Heart right ventricle (tissue), 16 donors: ENCODE measurements at regions not wholly inside any gene's neighbourhood (a gene's known extent, or its start where the extent isn't known, plus 50 kb on each side); places are given as distances from the start of the nearest gene placed in this dataset.

Experiments used
- ATAC-seq, 8 donors: fragments of 200-7000 bp; cut with Tn5 transposase; one replicate each; pipeline ENCODE4 v1.9.1; 2020; ENCODE audit warnings: mild to moderate bottlenecking in 8 of 8, moderate library complexity in 8 of 8, moderate number of reproducible peaks in 1 of 8
- DNase-seq, 2 donors: peaks; one replicate each; pipeline ENCODE4 v3.0.0-alpha.2; 2020
- H3K27ac ChIP-seq, 10 donors: fragments of 200-600 bp; sonication (generic) in 2 of 10; one replicate each; pipeline versions ENCODE4 v1.5.0 to v1.8.0; 2020 to 2022; ENCODE audit warnings: mild to moderate bottlenecking in 3 of 10
- H3K27me3 ChIP-seq, 7 donors: fragments of 200-600 bp; one replicate each; pipeline ENCODE4 v1.8.0; 2021 to 2022; ENCODE audit warnings: mild to moderate bottlenecking in 2 of 7
- H3K36me3 ChIP-seq, 9 donors: fragments of 200-600 bp; sonication (generic) in 1 of 9; one replicate each; pipeline versions ENCODE4 v1.5.0 to v1.8.0; 2020 to 2022; ENCODE audit warnings: mild to moderate bottlenecking in 2 of 9
- H3K4me1 ChIP-seq, 9 donors: fragments of 200-600 bp; sonication (generic) in 1 of 9; one replicate each; pipeline versions ENCODE4 v1.5.0 to v1.8.0; 2020 to 2022; ENCODE audit warnings: mild to moderate bottlenecking in 4 of 9
- H3K4me3 ChIP-seq, 10 donors: fragments of 200-600 bp; sonication (generic) in 2 of 10; one replicate each; pipeline versions ENCODE4 v1.5.0 to v1.8.0; 2020 to 2022; ENCODE audit warnings: mild to moderate bottlenecking in 7 of 10, moderate library complexity in 2 of 10
- H3K9me3 ChIP-seq, 11 donors: fragments of 200-600 bp in 10 of 11; sonication (generic) in 2 of 11; one replicate each; pipeline versions ENCODE4 v1.5.0 to v1.8.0; 2013 to 2022; ENCODE audit warnings: mild to moderate bottlenecking in 2 of 11, control low read depth in 1 of 11, moderate library complexity in 1 of 11
- WGBS, 2 donors: extraction: QIAGEN DNeasy Blood & Tissue Kit; methylation state at CpG; one replicate each; pipeline ENCODE4 v1.1.7; 2013; ENCODE audit warnings: inconsistent platforms in 1 of 2; 5-methylcytosine and 5-hydroxymethylcytosine counted together
- intact Hi-C, 10 donors: fragments of 100-400 bp; cut with DNase I; formaldehyde crosslinking; loops; one replicate each; pipeline versions ENCODE4 v1.11.1 to v1.14.2; 2022
- TF ChIP-seq, protein P1 (sequence below), 9 donors: fragments of 200-600 bp; sonication (generic) in 2 of 9; IDR thresholded peaks; one replicate each; pipeline versions ENCODE4 v1.5.0 to v1.8.0; 2021 to 2022; ENCODE audit warnings: antibody characterized with exemption in 9 of 9, mild to moderate bottlenecking in 5 of 9, moderate library complexity in 1 of 9
- donor health status: Arrhythmogenic right ventricular cardiomyopathy.
- donor health status: ischemic (EF 13 %, LVEDD 7.1; RV severe dilation, severe dysfunction).
- donor health status: healthy with polysubstance abuse.
- donor health status: DM: no; HTN: yes; CAD: no.
- donor health status: DM: no; HTN: no; CAD: no.
- donor health status: ischemic (EF 25% LVEDD 6.9; RV normal size, moderate dysfunction).
- donor health status: ischemic (EF 25% LVEDD 5.7; RV mildly dilated, moderate dysfunction).
- donor health status: healthy.
- donor health status: DM: yes; HTN: yes; CAD: no.
- donor health status: Ischemic cardiomyopathy.
- donor health status: ischemic (EF 35%, LVEDD 5.7; RV mildly dilated, moderate dysfunction).
- donor health status: nonischemic (EF 11% LVEDD 7.7; RV severe dilation, severe dysfunction).
- donor health status: DM: yes; HTN: yes; CAD: no.
- donor health status: PGD.
- donor health status: ischemic (EF 29% LVEDD 5.4; RV normal size, mild dysfunction).
- donor health status: nonischemic (EF 23%, LVEDD 6.1; RV moderate dilation, normal function).

DNA sequence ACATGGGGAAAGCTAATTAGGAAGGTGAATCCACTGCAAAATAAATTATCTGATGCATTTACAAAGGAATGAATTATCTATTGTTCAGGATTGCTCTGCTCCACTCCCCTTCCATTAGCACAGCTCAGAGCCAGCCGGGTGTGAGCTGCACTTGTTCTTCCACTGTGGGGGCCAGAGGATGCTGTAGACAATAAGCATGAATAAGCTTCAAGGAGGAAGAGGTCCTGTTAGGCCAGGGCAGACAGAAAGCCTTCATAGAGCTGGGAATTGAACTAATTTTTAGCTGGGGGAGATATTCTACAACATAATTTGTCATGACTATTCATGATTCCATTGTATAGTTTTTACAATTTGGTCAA is 137.6 kb upstream of the MAX start:
- DNase-seq, result no peak
- TF ChIP-seq, protein P1, sequence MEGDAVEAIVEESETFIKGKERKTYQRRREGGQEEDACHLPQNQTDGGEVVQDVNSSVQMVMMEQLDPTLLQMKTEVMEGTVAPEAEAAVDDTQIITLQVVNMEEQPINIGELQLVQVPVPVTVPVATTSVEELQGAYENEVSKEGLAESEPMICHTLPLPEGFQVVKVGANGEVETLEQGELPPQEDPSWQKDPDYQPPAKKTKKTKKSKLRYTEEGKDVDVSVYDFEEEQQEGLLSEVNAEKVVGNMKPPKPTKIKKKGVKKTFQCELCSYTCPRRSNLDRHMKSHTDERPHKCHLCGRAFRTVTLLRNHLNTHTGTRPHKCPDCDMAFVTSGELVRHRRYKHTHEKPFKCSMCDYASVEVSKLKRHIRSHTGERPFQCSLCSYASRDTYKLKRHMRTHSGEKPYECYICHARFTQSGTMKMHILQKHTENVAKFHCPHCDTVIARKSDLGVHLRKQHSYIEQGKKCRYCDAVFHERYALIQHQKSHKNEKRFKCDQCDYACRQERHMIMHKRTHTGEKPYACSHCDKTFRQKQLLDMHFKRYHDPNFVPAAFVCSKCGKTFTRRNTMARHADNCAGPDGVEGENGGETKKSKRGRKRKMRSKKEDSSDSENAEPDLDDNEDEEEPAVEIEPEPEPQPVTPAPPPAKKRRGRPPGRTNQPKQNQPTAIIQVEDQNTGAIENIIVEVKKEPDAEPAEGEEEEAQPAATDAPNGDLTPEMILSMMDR (IDR thresholded peaks at IDR 0.05), result no peak
- no peaks in the 10 kb centered on the region for H3K27me3 ChIP-seq
- H3K4me3 ChIP-seq, result no peak overlapping the region
- H3K27ac ChIP-seq, result peak overlapping the region in 1 of 10 donors; percentile 55
- H3K4me1 ChIP-seq, result peaks cover 0 to 41% (median 8%) of the 10 kb centered on the region in 9 donors
- intact Hi-C loops, result loop anchor here in 1 of 10 donors (10.0 kb wide), 1 partner anchor 95 kb away; no protein-coding TSS in a partner anchor
- H3K36me3 ChIP-seq, result no peaks in the 10 kb centered on the region
- peak in 4 of 8 donors; percentile 27 to 51 (median 34) for ATAC-seq
- no peaks in the 10 kb centered on the region for H3K9me3 ChIP-seq
- WGBS, 2 donors, result 62 to 84% methylated on average over 1 of the region's 1 CpG

DNA sequence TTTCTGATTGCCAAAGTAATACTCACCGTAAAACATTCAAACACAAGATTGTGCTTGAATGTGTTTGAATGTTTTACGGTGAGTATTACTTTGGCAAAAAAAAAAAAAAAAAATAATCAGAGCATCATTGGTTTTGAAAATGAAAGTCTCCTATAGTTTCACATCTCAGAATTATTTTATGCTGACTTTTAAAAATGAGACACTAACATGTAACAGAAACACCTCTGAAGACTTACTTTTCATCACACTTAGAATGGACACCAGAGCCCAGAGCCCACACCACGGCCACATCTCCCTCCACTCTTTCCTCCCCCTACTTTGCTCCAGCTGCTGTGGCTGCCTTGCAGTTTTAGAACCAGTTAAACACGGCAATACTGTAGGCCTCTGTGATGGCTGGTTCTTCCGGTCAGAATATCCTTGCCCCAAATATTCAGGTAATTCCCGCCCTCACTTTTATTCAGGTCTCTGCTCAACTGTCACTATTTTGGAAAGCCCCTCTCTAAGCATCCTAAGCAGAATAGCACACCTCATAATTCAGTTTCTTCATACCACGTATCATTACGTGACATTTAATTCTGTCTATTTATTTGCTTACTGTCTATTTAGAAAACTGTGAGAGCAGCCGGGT is 138.9 kb upstream of the MAX start:
- Histone ChIP-seq H3K27ac (no peak overlapping the region), H3K36me3 (no peaks in the 10 kb centered on the region), H3K4me1 (peaks cover 0 to 41% (median 8%) of the 10 kb centered on the region in 9 donors), H3K9me3 (no peaks in the 10 kb centered on the region), H3K27me3 (no peaks in the 10 kb centered on the region), H3K4me3 (no peak overlapping the region)
- intact Hi-C loops, result no loop called here
- 89 to 90% methylated on average over 9 of the region's 9 CpGs for WGBS, 2 donors
- DNase-seq (no peak), ATAC-seq (no peak)
- TF ChIP-seq, protein P1 (IDR thresholded peaks at IDR 0.05), result no peak

DNA sequence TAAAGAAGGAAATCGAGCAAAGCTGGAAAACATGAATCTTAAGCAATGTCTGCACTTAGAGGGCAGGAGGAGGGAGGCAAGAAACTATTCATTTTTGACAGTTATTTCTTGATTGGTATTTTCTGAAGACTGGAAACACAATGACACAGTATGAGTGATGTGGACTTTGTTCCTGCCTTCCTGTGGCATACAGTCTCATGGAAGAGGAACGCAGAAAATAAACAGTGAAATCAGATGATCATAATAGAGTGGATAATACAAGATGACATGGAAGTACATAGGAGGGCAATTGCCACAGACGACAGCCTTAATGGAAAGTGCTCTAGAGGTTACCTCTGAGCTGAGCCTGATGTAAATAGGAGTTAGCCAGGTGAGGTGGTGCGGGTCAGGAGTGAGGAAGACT is 140.4 kb upstream of the MAX start:
- DNase-seq (no peak), ATAC-seq (no peak)
- TF ChIP-seq, protein P1 (IDR thresholded peaks at IDR 0.05), result no peak
- Histone ChIP-seq H3K4me3 (no peak overlapping the region), H3K36me3 (no peaks in the 10 kb centered on the region), H3K27ac (no peak overlapping the region), H3K4me1 (peaks cover 0 to 31% (median 8%) of the 10 kb centered on the region in 9 donors), H3K9me3 (peaks cover 0 to 2% (median 0%) of the 10 kb centered on the region in 11 donors), H3K27me3 (no peaks in the 10 kb centered on the region)
- intact Hi-C loops, result no loop called here
- 75 to 84% methylated on average over 4 of the region's 4 CpGs for WGBS, 2 donors

DNA sequence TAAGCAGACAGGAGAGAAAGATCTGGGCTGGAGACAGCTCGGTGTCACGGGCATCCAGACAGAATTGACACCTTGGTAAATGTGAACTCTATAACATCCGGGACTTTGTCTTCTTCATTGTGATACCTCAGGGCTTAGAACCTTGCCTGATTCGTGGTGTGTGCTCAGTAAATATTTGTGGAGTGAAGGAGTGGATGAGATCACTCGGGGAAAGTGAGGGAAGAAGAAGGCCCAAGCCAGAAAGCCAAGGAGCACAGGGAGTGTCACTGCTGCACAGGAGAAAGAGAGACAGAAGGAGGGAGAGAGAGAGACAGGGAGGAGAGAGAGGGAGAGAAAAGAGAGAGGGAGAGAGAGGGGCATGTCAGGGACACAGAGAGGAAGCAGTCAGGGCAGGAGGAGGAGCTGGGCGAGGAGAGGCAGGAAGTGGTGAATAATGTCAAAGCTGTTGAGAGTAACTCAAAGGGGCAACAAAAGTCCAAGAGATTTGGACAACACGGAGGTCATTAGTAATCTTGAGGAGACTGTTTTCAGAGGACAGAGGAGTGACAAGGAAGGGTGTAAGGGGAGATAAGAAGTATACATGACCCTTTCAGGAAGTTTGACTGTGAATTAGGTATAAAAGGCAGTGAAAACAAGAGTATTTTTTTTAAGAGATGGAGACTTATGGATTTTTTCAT is 141.6 kb upstream of the MAX start:
- intact Hi-C loops, result no loop called here
- ATAC-seq, result peak in 1 of 8 donors; percentile 36
- H3K36me3 ChIP-seq, result no peaks in the 10 kb centered on the region
- no peak overlapping the region for H3K4me3 ChIP-seq
- 70 to 73% methylated on average over 7 of the region's 7 CpGs for WGBS, 2 donors
- peak overlapping the region in 1 of 10 donors; percentile 15 for H3K27ac ChIP-seq
- no peak for DNase-seq
- peaks cover 0 to 19% (median 8%) of the 10 kb centered on the region in 9 donors for H3K4me1 ChIP-seq
- TF ChIP-seq, protein P1 (IDR thresholded peaks at IDR 0.05), result no peak
- no peaks in the 10 kb centered on the region for H3K27me3 ChIP-seq
- H3K9me3 ChIP-seq, result peaks cover 0 to 2% (median 0%) of the 10 kb centered on the region in 11 donors
